Fibroblast of lung (primary cell): ENCODE measurements at regions not wholly inside any gene's neighbourhood (a gene's known extent, or its start where the extent isn't known, plus 50 kb on each side); places are given as distances from the start of the nearest gene placed in this dataset.

Experiments
- CTCF ChIP-seq, 2 donors: IDR thresholded peaks in 1 of 2; conservative IDR thresholded peaks in 1 of 2; 1 replicate in 1 of 2; 2 replicates in 1 of 2; pipeline ENCODE4 v1.5.1; 2011 to 2012; ENCODE audit warnings: low read length in 2 of 2, control low read depth in 1 of 2, inconsistent platforms in 1 of 2, low read depth in 1 of 2, mild to moderate bottlenecking in 1 of 2
- EZH2 ChIP-seq: IDR thresholded peaks from 2 replicates; pipeline ENCODE4 v1.5.1; 2012; ENCODE audit warnings: low read length, control low read depth, mild to moderate bottlenecking; ENCODE audit errors: missing control alignments

GRCh38 chr17:73733517-73733916, 89.3 kb upstream of the SDK2 start:
- TF ChIP-seq CTCF (conservative IDR thresholded peaks at IDR 0.05 in 1 of 2, IDR thresholded peaks at IDR 0.05 in 1 of 2; ENCODE audit: low read depth in 1 of 2, low read length in 2 of 2) (no peak), EZH2 (no peak)
